ENCODE measurements at regions not wholly inside any gene's neighbourhood (a gene's known extent, or its start where the extent isn't known, plus 50 kb on each side); places are given as distances from the start of the nearest gene placed in this dataset.

GRCh38 chr5:2270467-2270866, 387.7 kb upstream of the IRX4 start:
- Histone ChIP-seq H2AFZ (ENCODE audit: low read depth, low read length) (no peak overlapping the region), H3K27ac (ENCODE audit: low read length) (no peak overlapping the region), H3K9me3 (ENCODE audit: insufficient read depth, low read length, severe bottlenecking) (no peaks in the 10 kb centered on the region), H3K79me2 (ENCODE audit: insufficient read depth, low read length) (no peaks in the 10 kb centered on the region), H3K4me3 (ENCODE audit: low read depth in 1 of 2, low read length in 2 of 2) (no peak overlapping the region), H3K27me3 (ENCODE audit: insufficient read depth, low read length, poor library complexity) (peaks cover 10% of the 10 kb centered on the region), H4K20me1 (ENCODE audit: insufficient read depth, low read length) (no peaks in the 10 kb centered on the region), H3K36me3 (ENCODE audit: insufficient read depth, low read length) (no peaks in the 10 kb centered on the region), H3K9ac (ENCODE audit: low read depth, low read length) (no peak overlapping the region), H3K4me2 (ENCODE audit: insufficient read depth, low read length) (no peak overlapping the region), H3K4me1 (ENCODE audit: insufficient read depth, low read length) (no peaks in the 10 kb centered on the region)
- DNase-seq: no peak
- ATAC-seq (ENCODE audit: insufficient read depth, low read depth): no peak
- TF ChIP-seq EZH2 (IDR thresholded peaks at IDR 0.05; ENCODE audit: borderline replicate concordance, low read depth, low read length, severe bottlenecking): no peak
- no peak for TF ChIP-seq CTCF (IDR thresholded peaks at IDR 0.05; ENCODE audit: borderline replicate concordance, extremely low read depth, low read length, poor library complexity, severe bottlenecking)

GRCh38 chr5:2269656-2270055, 386.9 kb upstream of the IRX4 start:
- DNase-seq: no peak
- Histone ChIP-seq H3K79me2 (ENCODE audit: insufficient read depth, low read length) (no peaks in the 10 kb centered on the region), H3K4me3 (ENCODE audit: low read depth in 1 of 2, low read length in 2 of 2) (no peak overlapping the region), H3K27ac (ENCODE audit: low read length) (no peak overlapping the region), H3K36me3 (ENCODE audit: insufficient read depth, low read length) (no peaks in the 10 kb centered on the region), H3K9ac (ENCODE audit: low read depth, low read length) (no peak overlapping the region), H3K4me1 (ENCODE audit: insufficient read depth, low read length) (no peaks in the 10 kb centered on the region), H3K9me3 (ENCODE audit: insufficient read depth, low read length, severe bottlenecking) (no peaks in the 10 kb centered on the region), H4K20me1 (ENCODE audit: insufficient read depth, low read length) (no peaks in the 10 kb centered on the region), H3K4me2 (ENCODE audit: insufficient read depth, low read length) (no peak overlapping the region), H3K27me3 (ENCODE audit: insufficient read depth, low read length, poor library complexity) (peaks cover 10% of the 10 kb centered on the region), H2AFZ (ENCODE audit: low read depth, low read length) (no peak overlapping the region)
- TF ChIP-seq CTCF (IDR thresholded peaks at IDR 0.05; ENCODE audit: borderline replicate concordance, extremely low read depth, low read length, poor library complexity, severe bottlenecking) (no peak), EZH2 (IDR thresholded peaks at IDR 0.05; ENCODE audit: borderline replicate concordance, low read depth, low read length, severe bottlenecking) (no peak)
- ATAC-seq (ENCODE audit: insufficient read depth, low read depth): no peak

GRCh38 chr5:2267991-2268390, 385.3 kb upstream of the IRX4 start:
- no peak overlapping the region for H3K27ac ChIP-seq (ENCODE audit: low read length)
- H3K79me2 ChIP-seq (ENCODE audit: insufficient read depth, low read length): no peaks in the 10 kb centered on the region
- ATAC-seq (ENCODE audit: insufficient read depth, low read depth) (no peak), DNase-seq (no peak)
- no peak overlapping the region for H2AFZ ChIP-seq (ENCODE audit: low read depth, low read length)
- H4K20me1 ChIP-seq (ENCODE audit: insufficient read depth, low read length): no peaks in the 10 kb centered on the region
- H3K27me3 ChIP-seq (ENCODE audit: insufficient read depth, low read length, poor library complexity): peaks cover 10% of the 10 kb centered on the region
- H3K9ac ChIP-seq (ENCODE audit: low read depth, low read length): no peak overlapping the region
- H3K9me3 ChIP-seq (ENCODE audit: insufficient read depth, low read length, severe bottlenecking): no peaks in the 10 kb centered on the region
- H3K36me3 ChIP-seq (ENCODE audit: insufficient read depth, low read length): no peaks in the 10 kb centered on the region
- no peak overlapping the region for H3K4me3 ChIP-seq (ENCODE audit: low read depth in 1 of 2, low read length in 2 of 2)
- TF ChIP-seq CTCF (IDR thresholded peaks at IDR 0.05; ENCODE audit: borderline replicate concordance, extremely low read depth, low read length, poor library complexity, severe bottlenecking) (no peak), EZH2 (IDR thresholded peaks at IDR 0.05; ENCODE audit: borderline replicate concordance, low read depth, low read length, severe bottlenecking) (no peak)
- H3K4me1 ChIP-seq (ENCODE audit: insufficient read depth, low read length): no peaks in the 10 kb centered on the region
- H3K4me2 ChIP-seq (ENCODE audit: insufficient read depth, low read length): no peak overlapping the region

All from DND-41 (cell line).